Vagina (tissue), 2 donors: ENCODE measurements at regions not wholly inside any gene's neighbourhood (a gene's known extent, or its start where the extent isn't known, plus 50 kb on each side); places are given as distances from the start of the nearest gene placed in this dataset.

Source experiments
- POLR2A ChIP-seq, 2 donors: fragments of 450-650 bp; IDR thresholded peaks; one replicate each; pipeline ENCODE4 v1.6.1; 2017; ENCODE audit warnings: antibody characterized with exemption in 2 of 2, mild to moderate bottlenecking in 2 of 2, moderate library complexity in 2 of 2
- POLR2AphosphoS5 ChIP-seq, 2 donors: sonication (generic); formaldehyde crosslinking; IDR thresholded peaks; one replicate each; pipeline ENCODE4 v1.9.0; 2017; ENCODE audit warnings: antibody characterized with exemption in 2 of 2, mild to moderate bottlenecking in 2 of 2, low read depth in 1 of 2; ENCODE audit not compliant: insufficient read depth in 1 of 2
- TF ChIP-seq, protein P1 (sequence below), 3 experiments: fragments of 450-650 bp in 2 of 3; fragments of 200-600 bp in 1 of 3; sonication (generic) in 1 of 3; IDR thresholded peaks; one replicate each; pipeline ENCODE4 v1.5.1; 2017 to 2019; ENCODE audit warnings: antibody characterized with exemption in 3 of 3, mild to moderate bottlenecking in 2 of 3, moderate library complexity in 2 of 3

DNA sequence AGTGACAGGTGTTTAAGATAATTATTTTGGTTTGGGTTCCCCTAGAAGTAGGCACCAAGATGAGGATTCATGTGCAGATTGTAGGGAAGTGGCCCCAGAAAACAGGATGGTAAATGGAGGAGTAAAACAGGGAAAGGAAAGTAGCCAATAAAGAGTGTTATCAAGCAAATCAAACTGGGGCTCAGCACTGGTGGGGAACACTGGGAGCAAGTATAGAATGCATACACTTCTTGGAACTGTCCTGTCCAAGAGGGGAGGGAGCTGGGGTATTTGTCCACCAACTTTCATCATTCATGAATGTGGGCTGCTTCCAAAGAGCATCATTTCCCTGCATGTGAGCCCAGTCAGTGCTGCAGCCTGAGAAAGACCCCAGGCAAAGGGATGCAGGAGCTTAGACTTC is 215.7 kb upstream of the IRX5 start:
- no peak for TF ChIP-seq POLR2AphosphoS5 (IDR thresholded peaks at IDR 0.05; ENCODE audit: insufficient read depth in 1 of 2, low read depth in 1 of 2)
- TF ChIP-seq POLR2A (IDR thresholded peaks at IDR 0.05): no peak
- TF ChIP-seq, protein P1, sequence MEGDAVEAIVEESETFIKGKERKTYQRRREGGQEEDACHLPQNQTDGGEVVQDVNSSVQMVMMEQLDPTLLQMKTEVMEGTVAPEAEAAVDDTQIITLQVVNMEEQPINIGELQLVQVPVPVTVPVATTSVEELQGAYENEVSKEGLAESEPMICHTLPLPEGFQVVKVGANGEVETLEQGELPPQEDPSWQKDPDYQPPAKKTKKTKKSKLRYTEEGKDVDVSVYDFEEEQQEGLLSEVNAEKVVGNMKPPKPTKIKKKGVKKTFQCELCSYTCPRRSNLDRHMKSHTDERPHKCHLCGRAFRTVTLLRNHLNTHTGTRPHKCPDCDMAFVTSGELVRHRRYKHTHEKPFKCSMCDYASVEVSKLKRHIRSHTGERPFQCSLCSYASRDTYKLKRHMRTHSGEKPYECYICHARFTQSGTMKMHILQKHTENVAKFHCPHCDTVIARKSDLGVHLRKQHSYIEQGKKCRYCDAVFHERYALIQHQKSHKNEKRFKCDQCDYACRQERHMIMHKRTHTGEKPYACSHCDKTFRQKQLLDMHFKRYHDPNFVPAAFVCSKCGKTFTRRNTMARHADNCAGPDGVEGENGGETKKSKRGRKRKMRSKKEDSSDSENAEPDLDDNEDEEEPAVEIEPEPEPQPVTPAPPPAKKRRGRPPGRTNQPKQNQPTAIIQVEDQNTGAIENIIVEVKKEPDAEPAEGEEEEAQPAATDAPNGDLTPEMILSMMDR (IDR thresholded peaks at IDR 0.05): no peak
